GM21723 (cell line): ENCODE measurements at regions not wholly inside any gene's neighbourhood (a gene's known extent, or its start where the extent isn't known, plus 50 kb on each side); places are given as distances from the start of the nearest gene placed in this dataset.
"Not testable (repeated sequence)": the region's sequence is repeated elsewhere in the genome, so short reads cannot be mapped to it uniquely, and the experiment has no call there.

ENCODE experiments used
- ATAC-seq: cut with Tn5 transposase; IDR thresholded peaks from one replicate; pipeline ENCODE4 v1.9.1; 2021; ENCODE audit warnings: mild to moderate bottlenecking, moderate library complexity; ENCODE audit not compliant: unreplicated experiment

GRCh38 chr1:99533909-99534637 lies 111.8 kb upstream of the PALMD start:
- ATAC-seq, result no peak

DNA sequence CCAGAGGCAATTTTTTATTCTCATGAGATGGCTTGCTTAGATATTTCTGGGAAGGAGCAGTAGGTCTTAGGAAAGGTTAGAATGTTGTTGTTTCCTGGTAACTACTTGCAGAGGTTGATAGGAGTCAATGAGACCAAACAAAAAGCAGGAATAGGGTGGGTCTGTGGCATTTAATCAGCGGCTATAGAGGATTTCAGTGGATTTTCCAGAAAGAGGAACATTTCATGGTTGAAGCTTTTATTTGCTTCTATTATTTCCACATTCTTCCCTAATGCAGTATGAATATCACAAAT lies 111.3 kb upstream of the PALMD start:
- no peak for ATAC-seq

DNA sequence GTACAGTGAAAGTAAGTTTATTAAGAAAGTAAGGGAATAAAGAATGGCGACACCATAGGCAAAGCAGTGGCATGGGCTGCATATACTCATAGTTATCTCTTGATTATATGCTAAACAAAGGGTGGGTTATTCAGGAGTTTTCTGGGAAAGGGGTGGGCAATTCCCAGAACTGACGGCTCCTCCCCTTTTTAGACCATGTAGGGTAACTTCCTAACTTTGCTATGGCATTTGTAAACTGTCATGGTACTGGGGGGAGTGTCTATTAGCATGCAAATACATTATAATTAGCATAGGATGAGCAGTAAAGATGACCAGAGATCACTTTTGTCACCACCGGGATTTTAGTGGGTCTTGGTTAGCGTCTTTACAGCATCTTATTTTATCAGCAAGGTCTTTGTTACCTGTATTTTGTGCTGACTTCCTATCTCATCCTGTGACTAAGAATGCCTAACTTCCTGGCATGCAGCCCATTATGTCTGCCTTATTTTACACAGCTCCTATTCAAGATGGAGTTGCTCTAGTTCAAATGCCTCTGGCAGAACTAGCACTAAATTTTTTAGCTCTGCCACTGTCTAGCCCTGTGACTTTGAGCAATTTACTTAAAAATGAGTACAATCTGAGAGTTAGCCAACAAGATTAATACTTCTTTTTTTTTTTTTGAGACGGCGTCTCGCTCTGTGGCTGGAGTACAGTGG lies 110.3 kb upstream of the PALMD start:
- no peak for ATAC-seq

DNA sequence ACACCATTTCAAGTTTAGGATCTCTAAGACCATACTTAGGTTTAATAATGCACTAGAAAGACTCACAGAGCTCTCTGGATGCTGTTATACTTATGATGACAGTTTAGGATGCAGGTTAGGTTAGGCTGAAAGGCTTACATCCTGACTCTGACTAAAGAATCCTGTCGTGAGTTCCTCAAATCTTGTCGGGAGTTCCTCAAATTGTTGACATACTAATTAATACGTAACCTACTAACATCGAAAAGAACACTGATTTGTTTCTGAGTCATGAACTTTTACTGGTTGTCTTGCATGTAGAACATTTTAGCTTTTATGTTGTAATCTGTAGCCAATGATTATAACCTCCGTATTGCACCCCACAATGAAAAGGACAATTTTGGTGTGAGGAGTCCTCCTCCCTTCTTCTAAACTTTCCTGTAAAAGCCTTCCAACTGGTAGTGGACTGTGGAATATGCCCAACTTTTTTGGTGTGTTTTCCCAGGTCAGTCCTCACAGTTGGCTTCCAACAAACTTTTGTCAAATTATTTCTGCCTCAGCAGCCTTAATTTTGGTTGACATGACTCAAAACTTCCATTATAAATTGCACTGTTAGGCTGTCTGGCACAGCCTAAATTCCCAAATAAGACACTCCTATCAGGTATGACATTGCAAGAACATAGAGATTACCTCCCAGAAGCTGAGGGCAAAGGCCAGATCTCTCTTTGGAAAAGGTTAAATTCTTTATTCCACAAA lies 107.9 kb upstream of the PALMD start:
- ATAC-seq, result no peak

- ATAC-seq, result no peak
Observed at GRCh38 chr1:99538618-99538956, 107.3 kb upstream of the PALMD start.

GRCh38 chr1:99539131-99539530 lies 106.8 kb upstream of the PALMD start:
- ATAC-seq, result no peak

- ATAC-seq, result no peak
Observed at GRCh38 chr1:99540744-99541143, 105.2 kb upstream of the PALMD start.

DNA sequence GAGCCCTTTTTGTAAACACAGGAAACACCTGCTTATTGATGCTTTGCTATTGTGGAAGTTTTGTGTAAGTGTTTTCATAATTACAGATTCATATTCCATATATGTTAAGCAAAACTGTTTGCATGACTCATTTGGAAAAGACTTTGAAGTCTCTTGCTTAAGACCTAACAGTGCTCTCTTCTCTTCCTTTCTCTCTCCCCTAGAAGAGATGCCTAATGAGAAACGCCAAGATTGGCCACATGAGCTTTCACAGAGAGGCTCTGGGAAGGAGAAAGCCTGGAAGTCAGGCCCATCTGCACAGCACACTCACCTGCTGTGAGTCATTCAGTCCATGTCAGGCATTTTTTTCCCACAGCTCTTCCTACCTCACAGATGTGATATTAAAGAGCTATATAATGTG lies 101.6 kb upstream of the PALMD start:
- no peak for ATAC-seq

GRCh38 chr1:99546432-99547416 lies 99.2 kb upstream of the PALMD start:
- no peak for ATAC-seq

DNA sequence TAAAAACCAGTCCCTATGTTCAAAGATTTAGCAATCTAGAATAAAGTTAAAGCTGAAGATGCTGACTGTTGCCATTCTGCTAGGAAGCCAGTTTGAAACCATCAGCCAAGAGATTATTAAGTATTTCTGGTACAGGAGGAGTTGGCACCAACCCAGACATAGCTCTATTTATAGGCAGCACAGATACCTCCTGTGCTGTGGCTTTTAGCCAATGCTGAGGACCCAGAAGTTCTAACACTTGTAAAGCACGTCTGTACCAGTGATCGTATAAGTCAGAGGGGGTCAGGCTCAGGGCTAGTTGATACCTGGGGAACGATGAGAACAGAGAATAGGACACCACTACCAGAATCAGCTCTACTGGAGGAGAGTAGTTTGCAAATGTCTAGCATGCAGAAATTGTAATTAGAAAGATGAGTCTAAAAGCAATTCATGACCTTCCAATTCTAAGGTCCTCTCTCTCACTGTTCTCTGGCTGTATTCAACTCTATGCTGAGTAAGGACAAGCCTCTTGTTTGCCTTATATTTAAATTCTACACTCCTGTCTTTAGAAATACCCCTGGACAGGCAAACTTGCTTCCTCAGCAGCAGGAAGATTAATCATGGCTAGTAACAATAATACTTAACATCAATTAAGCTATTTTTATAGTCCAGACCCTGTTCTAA lies 96.8 kb upstream of the PALMD start:
- no peak for ATAC-seq

DNA sequence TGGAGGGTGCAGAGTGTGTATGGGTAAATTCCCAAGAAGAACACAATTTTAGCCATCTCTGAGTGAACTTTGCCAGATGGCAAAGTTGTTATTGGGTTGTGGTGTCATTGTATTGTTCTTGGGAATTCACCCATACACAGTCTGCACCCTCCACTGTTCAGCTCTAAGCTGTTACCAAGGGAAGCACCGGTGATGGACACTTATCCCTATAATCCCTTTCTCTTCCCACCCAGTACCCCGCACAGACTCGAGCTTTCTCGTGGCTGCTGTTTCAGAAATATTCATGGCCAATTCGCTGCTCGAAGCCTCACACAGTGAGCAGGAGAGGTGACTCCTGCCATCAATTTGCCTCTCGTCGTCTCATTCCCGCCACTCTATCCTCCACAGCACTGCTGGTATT lies 95.7 kb upstream of the PALMD start:
- ATAC-seq, result no peak

GRCh38 chr1:99551812-99552614 lies 93.9 kb upstream of the PALMD start:
- ATAC-seq, result no peak

- ATAC-seq, result no peak
Observed at GRCh38 chr1:99553301-99553700, 92.6 kb upstream of the PALMD start.

- not testable (repeated sequence) for ATAC-seq
Observed at GRCh38 chr1:99553819-99554218, 92.1 kb upstream of the PALMD start.

GRCh38 chr1:99554727-99555126 lies 91.2 kb upstream of the PALMD start:
- no peak for ATAC-seq

- no peak for ATAC-seq
Observed at GRCh38 chr1:99557546-99558202, 88.2 kb upstream of the PALMD start.

GRCh38 chr1:99559166-99559565 lies 86.7 kb upstream of the PALMD start:
- no peak for ATAC-seq

- no peak for ATAC-seq
Observed at GRCh38 chr1:99560207-99561040, 85.5 kb upstream of the PALMD start.
